ENCODE measurements at regions not wholly inside any gene's neighbourhood (a gene's known extent, or its start where the extent isn't known, plus 50 kb on each side); places are given as distances from the start of the nearest gene placed in this dataset.

- Histone ChIP-seq H3K27ac (no peak overlapping the region), H3K27me3 (no peaks in the 10 kb centered on the region), H3K4me1 (peaks cover 0 to 12% (median 6%) of the 10 kb centered on the region in 4 donors), H3K9me3 (no peaks in the 10 kb centered on the region), H3K36me3 (no peaks in the 10 kb centered on the region), H3K4me3 (no peak overlapping the region)
- WGBS, 5 donors: 69 to 80% (median 76%) methylated on average over 3 of the region's 3 CpGs
- no peak for TF ChIP-seq CTCF (IDR thresholded peaks at IDR 0.05)
- TF ChIP-seq EP300 (IDR thresholded peaks at IDR 0.05): no peak
- no peak for TF ChIP-seq POLR2A (IDR thresholded peaks at IDR 0.05)
- no peak for TF ChIP-seq POLR2AphosphoS5 (IDR thresholded peaks at IDR 0.05)
- DNase-seq: no peak
- intact Hi-C loops (cut with DNase I; ENCODE audit: low total_unique reads): no loop called here
Observed at GRCh38 chr11:11043721-11044120, 185.9 kb upstream of the ZBED5 start.

GRCh38 chr11:11039208-11039965, 181.5 kb upstream of the ZBED5 start:
- Histone ChIP-seq H3K9me3 (no peaks in the 10 kb centered on the region), H3K4me1 (peaks cover 0 to 28% (median 16%) of the 10 kb centered on the region in 4 donors), H3K4me3 (no peak overlapping the region), H3K36me3 (no peaks in the 10 kb centered on the region), H3K27me3 (no peaks in the 10 kb centered on the region), H3K27ac (peak overlapping the region in 2 of 5 donors; percentile 34 to 36)
- no peak for DNase-seq
- TF ChIP-seq EP300 (IDR thresholded peaks at IDR 0.05) (no peak), CTCF (IDR thresholded peaks at IDR 0.05) (no peak), POLR2AphosphoS5 (IDR thresholded peaks at IDR 0.05) (no peak), POLR2A (IDR thresholded peaks at IDR 0.05) (no peak)
- 63 to 77% (median 75%) methylated on average over 5 of the region's 5 CpGs for WGBS, 5 donors
- intact Hi-C loops (cut with DNase I; ENCODE audit: low total_unique reads): no loop called here

GRCh38 chr11:11038782-11039181, 180.9 kb upstream of the ZBED5 start:
- no peaks in the 10 kb centered on the region for H3K9me3 ChIP-seq
- DNase-seq: no peak
- H3K27ac ChIP-seq: peak overlapping the region in 3 of 5 donors; percentile 34 to 58 (median 36)
- no peak for TF ChIP-seq EP300 (IDR thresholded peaks at IDR 0.05)
- intact Hi-C loops (cut with DNase I; ENCODE audit: low total_unique reads): no loop called here
- no peaks in the 10 kb centered on the region for H3K27me3 ChIP-seq
- peaks cover 0 to 28% (median 16%) of the 10 kb centered on the region in 4 donors for H3K4me1 ChIP-seq
- no peaks in the 10 kb centered on the region for H3K36me3 ChIP-seq
- H3K4me3 ChIP-seq: no peak overlapping the region
- WGBS, 5 donors: 46 to 64% (median 60%) methylated on average over 3 of the region's 3 CpGs

- H3K4me1 ChIP-seq: peaks cover 0 to 28% (median 16%) of the 10 kb centered on the region in 4 donors
- DNase-seq: peak in 1 of 2 donors; percentile 33
- peak overlapping the region in 3 of 5 donors; percentile 34 to 58 (median 36) for H3K27ac ChIP-seq
- H3K9me3 ChIP-seq: no peaks in the 10 kb centered on the region
- H3K4me3 ChIP-seq: no peak overlapping the region
- H3K27me3 ChIP-seq: no peaks in the 10 kb centered on the region
- 78 to 90% (median 83%) methylated on average over 3 of the region's 3 CpGs for WGBS, 5 donors
- no peaks in the 10 kb centered on the region for H3K36me3 ChIP-seq
- intact Hi-C loops (cut with DNase I; ENCODE audit: low total_unique reads): no loop called here
- TF ChIP-seq EP300 (IDR thresholded peaks at IDR 0.05): no peak
- peak in 1 of 3 donors; percentile 20 for TF ChIP-seq POLR2AphosphoS5 (IDR thresholded peaks at IDR 0.05)
- no peak for TF ChIP-seq CTCF (IDR thresholded peaks at IDR 0.05)
- TF ChIP-seq POLR2A (IDR thresholded peaks at IDR 0.05): no peak
Observed at GRCh38 chr11:11038352-11038751, 180.5 kb upstream of the ZBED5 start.

All from stomach (tissue), 8 donors.